MCF 10A (cell line): ENCODE measurements at regions not wholly inside any gene's neighbourhood (a gene's known extent, or its start where the extent isn't known, plus 50 kb on each side); places are given as distances from the start of the nearest gene placed in this dataset.

Experiments
- BruUV-seq: library from RNA; stranded (reverse); fragments of 400-500 nt; replicated peaks from 2 replicates; lab custom pipeline; 2021; lab: Mats Ljungman, UMichigan
- CTCF ChIA-PET: fragments of 300-600 bp; sonication (Branson Sonifier 250); formaldehyde crosslinking; extraction: SDS; loops from one replicate; lab custom pipeline; 2021; ENCODE audit warnings: antibody characterized with exemption, inconsistent platforms; lab: Yijun Ruan, JAX
- POLR2A ChIA-PET: fragments of 300-600, 350-650 bp; sonication (Branson Sonifier 250); formaldehyde crosslinking; extraction: SDS; loops from one replicate; lab custom pipeline; 2020; ENCODE audit warnings: antibody characterized with exemption, inconsistent platforms; lab: Yijun Ruan, JAX
- DNase-seq: peaks from one replicate; pipeline ENCODE4 v3.0.0-alpha.2; 2018; ENCODE audit not compliant: unreplicated experiment
- H3K27ac Mint-ChIP-seq: one replicate; pipeline ENCODE4 v1.8.0; 2022; ENCODE audit warnings: mild to moderate bottlenecking, low read depth, mixed read lengths; ENCODE audit not compliant: unreplicated experiment
- H3K27me3 Mint-ChIP-seq: one replicate; pipeline ENCODE4 v1.8.0; 2022; ENCODE audit warnings: mixed read lengths; ENCODE audit not compliant: insufficient read depth, unreplicated experiment
- H3K36me3 Mint-ChIP-seq: one replicate; pipeline ENCODE4 v1.8.0; 2022; ENCODE audit warnings: mild to moderate bottlenecking, moderate library complexity, mixed read lengths; ENCODE audit not compliant: insufficient read depth, unreplicated experiment
- H3K4me1 Mint-ChIP-seq: one replicate; pipeline ENCODE4 v1.8.0; 2022; ENCODE audit warnings: mixed read lengths; ENCODE audit not compliant: insufficient read depth, unreplicated experiment
- H3K4me3 Mint-ChIP-seq: one replicate; pipeline ENCODE4 v1.8.0; 2022; ENCODE audit warnings: mild to moderate bottlenecking, moderate library complexity, mixed read lengths; ENCODE audit not compliant: unreplicated experiment
- H3K9me3 Mint-ChIP-seq: one replicate; pipeline ENCODE4 v1.8.0; 2022; ENCODE audit warnings: mixed read lengths; ENCODE audit not compliant: unreplicated experiment
- intact Hi-C: fragments of 100-400 bp; cut with micrococcal nuclease; formaldehyde crosslinking; loops from 2 replicates; pipeline ENCODE4 v1.14.1; 2022
- TF ChIP-seq, protein P1 (sequence below): fragments of 200-600 bp; IDR thresholded peaks from one replicate; pipeline ENCODE4 v1.8.0; 2022; ENCODE audit warnings: antibody characterized with exemption, mild to moderate bottlenecking; ENCODE audit not compliant: unreplicated experiment

DNA sequence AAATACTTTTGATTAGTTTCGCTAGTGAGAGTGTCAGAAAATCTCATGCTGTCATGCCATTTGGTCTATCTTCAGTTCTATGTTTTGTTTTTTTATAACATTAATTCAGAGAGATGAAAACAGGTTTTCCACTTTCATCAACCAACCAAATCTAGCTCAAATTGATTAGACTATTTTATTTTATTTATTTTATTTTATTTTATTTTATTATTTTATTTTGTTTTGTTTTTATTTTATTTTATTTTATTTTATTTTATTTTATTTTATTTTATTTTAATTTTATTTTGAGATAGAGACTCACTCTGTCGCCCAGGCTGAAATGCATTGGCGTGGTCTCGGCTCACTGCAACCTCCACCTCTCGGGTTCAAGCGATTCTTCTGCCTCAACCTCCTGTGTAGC lies 1391.0 kb upstream of the ADGRB3 start:
- no TSS peak for BruUV-seq
- Mint-ChIP-seq H3K27ac (no peak overlapping the region), H3K36me3 (no peaks in the 10 kb centered on the region)

DNA sequence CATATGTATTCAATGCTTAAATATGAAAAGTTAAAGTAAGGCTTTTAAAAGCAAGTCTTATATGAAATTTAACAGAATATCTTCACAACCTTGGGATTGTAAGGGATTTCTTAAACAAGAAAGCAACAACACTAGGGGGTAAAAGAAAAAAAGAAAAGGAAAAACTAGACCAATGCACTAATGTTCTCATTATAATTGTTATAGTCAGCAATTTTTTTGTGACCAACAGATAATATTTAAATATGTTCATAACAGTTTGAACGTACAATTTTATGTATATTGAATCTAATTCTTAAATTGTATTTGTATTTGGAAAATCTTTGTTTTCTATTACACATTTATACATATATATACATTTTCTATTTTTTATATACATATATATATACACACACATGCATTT lies 1397.8 kb upstream of the ADGRB3 start:
- POLR2A ChIA-PET: no interaction called here
- TF ChIP-seq, protein P1, sequence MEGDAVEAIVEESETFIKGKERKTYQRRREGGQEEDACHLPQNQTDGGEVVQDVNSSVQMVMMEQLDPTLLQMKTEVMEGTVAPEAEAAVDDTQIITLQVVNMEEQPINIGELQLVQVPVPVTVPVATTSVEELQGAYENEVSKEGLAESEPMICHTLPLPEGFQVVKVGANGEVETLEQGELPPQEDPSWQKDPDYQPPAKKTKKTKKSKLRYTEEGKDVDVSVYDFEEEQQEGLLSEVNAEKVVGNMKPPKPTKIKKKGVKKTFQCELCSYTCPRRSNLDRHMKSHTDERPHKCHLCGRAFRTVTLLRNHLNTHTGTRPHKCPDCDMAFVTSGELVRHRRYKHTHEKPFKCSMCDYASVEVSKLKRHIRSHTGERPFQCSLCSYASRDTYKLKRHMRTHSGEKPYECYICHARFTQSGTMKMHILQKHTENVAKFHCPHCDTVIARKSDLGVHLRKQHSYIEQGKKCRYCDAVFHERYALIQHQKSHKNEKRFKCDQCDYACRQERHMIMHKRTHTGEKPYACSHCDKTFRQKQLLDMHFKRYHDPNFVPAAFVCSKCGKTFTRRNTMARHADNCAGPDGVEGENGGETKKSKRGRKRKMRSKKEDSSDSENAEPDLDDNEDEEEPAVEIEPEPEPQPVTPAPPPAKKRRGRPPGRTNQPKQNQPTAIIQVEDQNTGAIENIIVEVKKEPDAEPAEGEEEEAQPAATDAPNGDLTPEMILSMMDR: no peak
- no peaks in the 10 kb centered on the region for H3K27me3 Mint-ChIP-seq
- no TSS peak for BruUV-seq
- no peaks in the 10 kb centered on the region for H3K4me1 Mint-ChIP-seq
- intact Hi-C loops: no loop called here
- DNase-seq: no peak
- no peak overlapping the region for H3K4me3 Mint-ChIP-seq
- peaks cover 6% of the 10 kb centered on the region for H3K9me3 Mint-ChIP-seq
- CTCF ChIA-PET: no interaction called here
- no peaks in the 10 kb centered on the region for H3K36me3 Mint-ChIP-seq
- H3K27ac Mint-ChIP-seq: no peak overlapping the region

More for the DNA sequence above, 1391.0 kb upstream of the ADGRB3 start:
- Mint-ChIP-seq H3K4me3 (no peak overlapping the region), H3K9me3 (peaks cover 8% of the 10 kb centered on the region), H3K27me3 (no peaks in the 10 kb centered on the region), H3K4me1 (no peaks in the 10 kb centered on the region)
- intact Hi-C loops: no loop called here
- no peak for DNase-seq
- POLR2A ChIA-PET: no interaction called here
- TF ChIP-seq, protein P1: no peak
- CTCF ChIA-PET: no interaction called here

DNA sequence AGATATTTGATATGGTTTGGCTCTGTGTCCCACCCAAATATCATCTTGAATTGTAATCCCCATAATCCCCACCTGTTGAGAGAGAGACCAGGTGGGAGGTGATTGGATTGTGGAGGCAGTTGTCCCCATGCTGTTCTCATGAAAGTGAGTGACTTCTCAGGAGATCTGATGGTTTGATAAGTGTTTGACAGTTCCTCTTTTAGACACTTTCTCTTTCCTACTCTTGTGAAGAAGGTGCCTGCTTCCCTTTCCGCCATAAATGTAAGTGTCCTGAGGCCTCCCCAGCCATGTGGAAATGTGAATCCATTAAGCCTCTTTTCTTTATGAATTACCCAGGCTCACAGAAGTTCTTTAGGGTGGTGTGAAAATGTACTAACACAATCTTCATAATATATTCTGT lies 1404.0 kb upstream of the ADGRB3 start:
- no TSS peak for BruUV-seq
- CTCF ChIA-PET: no interaction called here

DNA sequence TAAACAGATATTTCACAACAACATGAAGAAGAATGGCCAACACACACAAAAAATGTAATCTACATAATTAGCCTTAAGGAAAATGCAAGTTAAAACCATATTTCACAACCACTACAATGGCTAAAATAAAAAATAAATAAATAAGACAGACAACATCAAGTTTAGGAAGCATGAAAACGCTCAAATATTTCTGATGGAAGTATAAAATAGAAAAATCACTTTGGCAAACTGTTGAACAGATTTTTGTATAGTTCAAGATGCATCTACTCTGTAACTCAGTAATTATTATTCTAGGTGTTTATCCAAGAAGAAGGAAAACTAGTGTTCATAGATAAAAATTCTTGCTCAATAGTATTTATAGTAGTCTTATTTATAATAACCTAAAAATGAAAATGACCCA lies 1410.1 kb upstream of the ADGRB3 start:
- Mint-ChIP-seq H3K36me3 (no peaks in the 10 kb centered on the region), H3K9me3 (no peaks in the 10 kb centered on the region), H3K27ac (no peak overlapping the region), H3K4me3 (no peak overlapping the region), H3K27me3 (no peaks in the 10 kb centered on the region), H3K4me1 (peaks cover 12% of the 10 kb centered on the region)
- ChIA-PET CTCF (no interaction called here), POLR2A (no interaction called here)
- intact Hi-C loops: no loop called here
- no peak for DNase-seq
- TF ChIP-seq, protein P1: no peak
- BruUV-seq: no TSS peak

More for the DNA sequence above, 1404.0 kb upstream of the ADGRB3 start:
- no peaks in the 10 kb centered on the region for H3K4me1 Mint-ChIP-seq
- no peaks in the 10 kb centered on the region for H3K9me3 Mint-ChIP-seq
- no peaks in the 10 kb centered on the region for H3K27me3 Mint-ChIP-seq
- no peaks in the 10 kb centered on the region for H3K36me3 Mint-ChIP-seq
- intact Hi-C loops: no loop called here
- no peak for DNase-seq
- H3K4me3 Mint-ChIP-seq: no peak overlapping the region
- TF ChIP-seq, protein P1: no peak
- POLR2A ChIA-PET: no interaction called here
- no peak overlapping the region for H3K27ac Mint-ChIP-seq
